K562 (cell line): ENCODE measurements at regions not wholly inside any gene's neighbourhood (a gene's known extent, or its start where the extent isn't known, plus 50 kb on each side); places are given as distances from the start of the nearest gene placed in this dataset.

ENCODE experiments used
- ATAC-seq: fragments of 200-7000 bp; cut with Tn5 transposase; 3 replicates; pipeline ENCODE4 v1.9.1; 2020; ENCODE audit warnings: moderate library complexity
- BruUV-seq: library from RNA; stranded (reverse); fragments of 400-500 nt; replicated peaks from 2 replicates; lab custom pipeline; 2021; lab: Mats Ljungman, UMichigan
- CTCF ChIA-PET: fragments of 300-600 bp; formaldehyde crosslinking; extraction: SDS; loops from one replicate; lab custom pipeline; 2021; ENCODE audit warnings: low intra/inter-chr PET ratio; lab: Yijun Ruan, JAX
- POLR2A ChIA-PET: fragments of 300-600, 350-650 bp; sonication (Branson Sonifier 250); formaldehyde crosslinking; extraction: SDS; loops from one replicate; lab custom pipeline; 2021; ENCODE audit warnings: antibody characterized with exemption, inconsistent platforms; lab: Yijun Ruan, JAX
- DNase-seq, 4 experiments: peaks; one replicate each; pipeline versions ENCODE4 v3.0.0 to v3.0.0-alpha.2; 2011 to 2018; ENCODE audit warnings: low spot score in 3 of 4, mixed read lengths in 3 of 4; ENCODE audit errors: extremely low read depth in 1 of 4
- FAIRE-seq: peaks from 2 replicates; lab custom pipeline; 2011; peaks lifted over from hg19 to GRCh38; lab: Jason Lieb, UNC
- H2AFZ ChIP-seq: 2 replicates; pipeline ENCODE4 v1.6.0; 2011; ENCODE audit warnings: low read depth, low read length, control low read depth, inconsistent platforms
- H3K27ac ChIP-seq: fragments of 200-600 bp; 3 replicates; pipeline ENCODE4 v1.8.0; 2011; ENCODE audit warnings: low read depth, mild to moderate bottlenecking, control low read depth, inconsistent platforms, low read length, moderate library complexity, mixed read lengths; ENCODE audit errors: extremely low read depth
- H3K27me3 ChIP-seq, 2 experiments: fragments of 300-600 bp in 1 of 2; 2 replicates in 1 of 2; 3 replicates in 1 of 2; pipeline versions ENCODE4 v1.6.0 to v1.8.0; 2011; ENCODE audit warnings: inconsistent platforms in 2 of 2, low read length in 2 of 2, mild to moderate bottlenecking in 1 of 2, mixed read lengths in 1 of 2, moderate library complexity in 1 of 2; ENCODE audit not compliant: control insufficient read depth in 2 of 2, insufficient read depth in 2 of 2
- H3K36me3 ChIP-seq: fragments of 300-600 bp; 3 replicates; pipeline ENCODE4 v1.8.0; 2011; ENCODE audit warnings: mild to moderate bottlenecking, low read length, inconsistent platforms; ENCODE audit not compliant: control insufficient read depth, insufficient read depth
- H3K4me1 ChIP-seq, 2 experiments: fragments of 200-600 bp in 1 of 2; replicated peaks in 1 of 2; 2 replicates in 1 of 2; 3 replicates in 1 of 2; pipeline versions ENCODE4 v1.5.1 to v1.8.0; 2011; ENCODE audit warnings: inconsistent platforms in 2 of 2, low read length in 2 of 2, mild to moderate bottlenecking in 1 of 2, mixed read lengths in 1 of 2, moderate library complexity in 1 of 2; ENCODE audit not compliant: control insufficient read depth in 2 of 2, insufficient read depth in 2 of 2
- H3K4me2 ChIP-seq: 2 replicates; pipeline ENCODE4 v1.6.1; 2011; ENCODE audit warnings: low read length, control low read depth, inconsistent platforms, mixed read lengths; ENCODE audit not compliant: insufficient read depth
- H3K4me3 ChIP-seq: fragments of 200-600 bp; sonication (generic), shearing (Covaris generic); 2 replicates; pipeline ENCODE4 v1.5.1; 2016; ENCODE audit warnings: control low read depth, inconsistent platforms
- H3K79me2 ChIP-seq: fragments of 200-600 bp; 3 replicates; pipeline ENCODE4 v1.8.0; 2011; ENCODE audit warnings: low read length, inconsistent platforms; ENCODE audit not compliant: control insufficient read depth, insufficient read depth
- H3K9ac ChIP-seq, 2 experiments: 2 replicates each; pipeline versions ENCODE4 v1.6.0 to v1.6.1; 2011; ENCODE audit warnings: low read depth in 2 of 2, low read length in 2 of 2, control low read depth in 1 of 2, inconsistent platforms in 1 of 2, mild to moderate bottlenecking in 1 of 2, mixed read lengths in 1 of 2; ENCODE audit not compliant: insufficient read depth in 1 of 2
- H3K9me1 ChIP-seq: one replicate; pipeline ENCODE4 v1.6.0; 2011; ENCODE audit warnings: inconsistent platforms, mild to moderate bottlenecking, low read length, moderate library complexity; ENCODE audit not compliant: control insufficient read depth, insufficient read depth
- H3K9me3 ChIP-seq: replicated peaks from 2 replicates; pipeline ENCODE4 v1.5.1; 2011; ENCODE audit warnings: low read depth, low read length, inconsistent platforms; ENCODE audit not compliant: control insufficient read depth, insufficient read depth
- H4K20me1 ChIP-seq: replicated peaks from 2 replicates; pipeline ENCODE4 v1.6.1; 2011; ENCODE audit warnings: low read length, inconsistent platforms, mixed read lengths; ENCODE audit not compliant: control insufficient read depth, insufficient read depth
- ARID1B ChIP-seq: fragments of 450-650 bp; IDR thresholded peaks from 2 replicates; pipeline ENCODE4 v1.6.1; 2016; ENCODE audit warnings: antibody characterized with exemption, mild to moderate bottlenecking, inconsistent platforms
- HOMEZ ChIP-seq: fragments of 250-450 bp; sonication (Bioruptor Pico); IDR thresholded peaks from 2 replicates; pipeline ENCODE4 v1.4.0; 2020; ENCODE audit warnings: mild to moderate bottlenecking, moderate library complexity
- MECOM ChIP-seq: fragments of 250-450 bp; sonication (Bioruptor Pico); IDR thresholded peaks from 2 replicates; pipeline ENCODE4 v1.8.0; 2022; ENCODE audit warnings: inconsistent platforms
- WGBS: fragments of 100-300 bp; shearing (Covaris generic); methylation state at CpG from one replicate; pipeline ENCODE4 v1.1.6; 2016; ENCODE audit warnings: low coverage, mixed read lengths; ENCODE audit not compliant: insufficient coverage; ENCODE audit errors: missing lambda C conversion rate; 5-methylcytosine and 5-hydroxymethylcytosine counted together
- in situ Hi-C: fragments of 300-500 bp; cut with MboI; formaldehyde crosslinking; loops from 4 replicates; pipeline ENCODE4 v1.15.0; 2018; ENCODE audit warnings: inconsistent platforms, mixed read lengths
- intact Hi-C: fragments of 100-400 bp; cut with micrococcal nuclease; formaldehyde crosslinking; loops from 2 replicates; pipeline ENCODE4 v1.14.2; 2022
- TF ChIP-seq, protein P1 (sequence below), 2 experiments: fragments of 450-650 bp; conservative IDR thresholded peaks; 2 replicates each; pipeline ENCODE4 v1.6.1; 2017; ENCODE audit warnings: mild to moderate bottlenecking in 2 of 2, moderate library complexity in 2 of 2

GRCh38 chr2:145688156-145688555 is 1168.2 kb upstream of the ZEB2 start:
- Histone ChIP-seq H3K79me2 (no peaks in the 10 kb centered on the region), H3K9me1 (no peaks in the 10 kb centered on the region), H2AFZ (peak overlapping the region; percentile 82; the same call in 1 of the 2 replicates), H3K4me1 (peaks cover 0 to 14% of the 10 kb centered on the region in 2 experiments; a peak in 2 of 5 replicates), H4K20me1 (no peaks in the 10 kb centered on the region), H3K4me3 (no peak overlapping the region), H3K27me3 (no peaks in the 10 kb centered on the region), H3K9ac (no peak overlapping the region), H3K36me3 (peaks cover 11% of the 10 kb centered on the region), H3K4me2 (no peak overlapping the region), H3K27ac (no peak overlapping the region), H3K9me3 (peaks cover 6% of the 10 kb centered on the region)
- FAIRE-seq (no peak), ATAC-seq (no peak), DNase-seq (no peak)
- ChIA-PET POLR2A (no interaction called here), CTCF (no interaction called here)
- 94% methylated on average over 3 of the region's 3 CpGs for WGBS
- intact Hi-C loops (no loop called here), in situ Hi-C loops (no loop called here)
- TF ChIP-seq HOMEZ (CRISPR knock-in tag) (no peak), MECOM (no peak), ARID1B (no peak)
- TF ChIP-seq, protein P1, sequence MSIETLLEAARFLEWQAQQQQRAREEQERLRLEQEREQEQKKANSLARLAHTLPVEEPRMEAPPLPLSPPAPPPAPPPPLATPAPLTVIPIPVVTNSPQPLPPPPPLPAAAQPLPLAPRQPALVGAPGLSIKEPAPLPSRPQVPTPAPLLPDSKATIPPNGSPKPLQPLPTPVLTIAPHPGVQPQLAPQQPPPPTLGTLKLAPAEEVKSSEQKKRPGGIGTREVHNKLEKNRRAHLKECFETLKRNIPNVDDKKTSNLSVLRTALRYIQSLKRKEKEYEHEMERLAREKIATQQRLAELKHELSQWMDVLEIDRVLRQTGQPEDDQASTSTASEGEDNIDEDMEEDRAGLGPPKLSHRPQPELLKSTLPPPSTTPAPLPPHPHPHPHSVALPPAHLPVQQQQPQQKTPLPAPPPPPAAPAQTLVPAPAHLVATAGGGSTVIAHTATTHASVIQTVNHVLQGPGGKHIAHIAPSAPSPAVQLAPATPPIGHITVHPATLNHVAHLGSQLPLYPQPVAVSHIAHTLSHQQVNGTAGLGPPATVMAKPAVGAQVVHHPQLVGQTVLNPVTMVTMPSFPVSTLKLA (conservative IDR thresholded peaks at IDR 0.05): no peak
- no TSS peak for BruUV-seq
